Effector memory CD8-positive, alpha-beta T cell (primary cell): ENCODE measurements at regions not wholly inside any gene's neighbourhood (a gene's known extent, or its start where the extent isn't known, plus 50 kb on each side); places are given as distances from the start of the nearest gene placed in this dataset.
A peak's percentile ranks its signal among the peaks of the same experiment; 100 is the strongest.

Source experiments
- ATAC-seq: fragments of 150-1000 bp; cut with Tn5 transposase; replicated peaks from 2 replicates; pipeline ENCODE4 v1.10.0; 2021; ENCODE audit warnings: mild to moderate bottlenecking, moderate library complexity
- DNase-seq, 3 experiments: peaks; one replicate each; pipeline ENCODE4 v3.0.0; 2021
- H3K27ac Mint-ChIP-seq, 2 donors: one replicate each; pipeline ENCODE4 v1.8.0; 2022; ENCODE audit warnings: mild to moderate bottlenecking in 2 of 2, mixed read lengths in 2 of 2, moderate library complexity in 2 of 2
- H3K27me3 Mint-ChIP-seq, 2 donors: one replicate each; pipeline ENCODE4 v1.8.0; 2022; ENCODE audit warnings: mixed read lengths in 2 of 2
- H3K36me3 Mint-ChIP-seq: one replicate; pipeline ENCODE4 v1.8.0; 2022; ENCODE audit warnings: mild to moderate bottlenecking, moderate library complexity, mixed read lengths; ENCODE audit not compliant: insufficient read depth
- H3K4me1 Mint-ChIP-seq, 2 donors: one replicate each; pipeline ENCODE4 v1.8.0; 2022; ENCODE audit warnings: low read depth in 2 of 2, mixed read lengths in 2 of 2
- H3K4me3 Mint-ChIP-seq, 2 donors: one replicate each; pipeline ENCODE4 v1.8.0; 2022; ENCODE audit warnings: mild to moderate bottlenecking in 2 of 2, mixed read lengths in 2 of 2, moderate library complexity in 2 of 2
- H3K9me3 Mint-ChIP-seq, 2 donors: one replicate each; pipeline ENCODE4 v1.8.0; 2022; ENCODE audit warnings: mixed read lengths in 2 of 2

- peaks cover 47 to 83% of the 10 kb centered on the region in 2 donors for H3K27me3 Mint-ChIP-seq
- no peaks in the 10 kb centered on the region for H3K9me3 Mint-ChIP-seq
- no peaks in the 10 kb centered on the region for H3K36me3 Mint-ChIP-seq
- DNase-seq (no peak), ATAC-seq (no peak)
- no peak overlapping the region for H3K4me3 Mint-ChIP-seq
- H3K27ac Mint-ChIP-seq: no peak overlapping the region
- H3K4me1 Mint-ChIP-seq: peaks cover 0 to 1% of the 10 kb centered on the region in 2 donors
These were observed 249.3 kb upstream of the AGAP1 start for GRCh38 chr2:235244255-235245220.

GRCh38 chr2:235247001-235247400 lies 246.8 kb upstream of the AGAP1 start:
- DNase-seq (no peak), ATAC-seq (no peak)
- H3K27me3 Mint-ChIP-seq: peaks cover 39 to 65% of the 10 kb centered on the region in 2 donors
- no peaks in the 10 kb centered on the region for H3K9me3 Mint-ChIP-seq
- no peak overlapping the region for H3K4me3 Mint-ChIP-seq
- H3K36me3 Mint-ChIP-seq: no peaks in the 10 kb centered on the region
- no peak overlapping the region for H3K27ac Mint-ChIP-seq
- peaks cover 0 to 1% of the 10 kb centered on the region in 2 donors for H3K4me1 Mint-ChIP-seq

GRCh38 chr2:235255693-235256092 lies 238.2 kb upstream of the AGAP1 start:
- Mint-ChIP-seq H3K4me1 (no peaks in the 10 kb centered on the region), H3K36me3 (peaks cover 2% of the 10 kb centered on the region), H3K9me3 (no peaks in the 10 kb centered on the region), H3K27ac (no peak overlapping the region), H3K27me3 (peaks cover 37 to 51% of the 10 kb centered on the region in 2 donors), H3K4me3 (no peak overlapping the region)
- no peak for DNase-seq
- ATAC-seq: no peak

GRCh38 chr2:235257590-235257989 lies 236.3 kb upstream of the AGAP1 start:
- ATAC-seq: no peak
- DNase-seq: no peak
- H3K27ac Mint-ChIP-seq: no peak overlapping the region
- H3K4me3 Mint-ChIP-seq: no peak overlapping the region
- H3K9me3 Mint-ChIP-seq: no peaks in the 10 kb centered on the region
- H3K36me3 Mint-ChIP-seq: peaks cover 2% of the 10 kb centered on the region
- no peaks in the 10 kb centered on the region for H3K4me1 Mint-ChIP-seq
- H3K27me3 Mint-ChIP-seq: peaks cover 46 to 59% of the 10 kb centered on the region in 2 donors

GRCh38 chr2:235262750-235263149 lies 231.1 kb upstream of the AGAP1 start:
- Mint-ChIP-seq H3K4me1 (no peaks in the 10 kb centered on the region), H3K36me3 (peaks cover 4% of the 10 kb centered on the region), H3K27me3 (peaks cover 51 to 73% of the 10 kb centered on the region in 2 donors), H3K4me3 (no peak overlapping the region), H3K27ac (no peak overlapping the region), H3K9me3 (peaks cover 0 to 4% of the 10 kb centered on the region in 2 donors)
- ATAC-seq: no peak
- DNase-seq: no peak

- peaks cover 51 to 73% of the 10 kb centered on the region in 2 donors for H3K27me3 Mint-ChIP-seq
- peaks cover 4% of the 10 kb centered on the region for H3K36me3 Mint-ChIP-seq
- no peak overlapping the region for H3K27ac Mint-ChIP-seq
- no peak for ATAC-seq
- H3K4me3 Mint-ChIP-seq: no peak overlapping the region
- DNase-seq: no peak
- H3K9me3 Mint-ChIP-seq: peaks cover 0 to 4% of the 10 kb centered on the region in 2 donors
- H3K4me1 Mint-ChIP-seq: peaks cover 0 to 3% of the 10 kb centered on the region in 2 donors
These were observed 230.4 kb upstream of the AGAP1 start for GRCh38 chr2:235263205-235264120.

GRCh38 chr2:235264121-235264493 lies 229.7 kb upstream of the AGAP1 start:
- ATAC-seq (no peak), DNase-seq (no peak)
- Mint-ChIP-seq H3K27ac (no peak overlapping the region), H3K27me3 (peaks cover 54 to 73% of the 10 kb centered on the region in 2 donors), H3K36me3 (peaks cover 4% of the 10 kb centered on the region), H3K4me3 (no peak overlapping the region), H3K9me3 (peaks cover 0 to 4% of the 10 kb centered on the region in 2 donors), H3K4me1 (peaks cover 0 to 5% of the 10 kb centered on the region in 2 donors)

GRCh38 chr2:235264512-235264911 lies 229.3 kb upstream of the AGAP1 start:
- H3K27me3 Mint-ChIP-seq: peaks cover 58 to 73% of the 10 kb centered on the region in 2 donors
- H3K36me3 Mint-ChIP-seq: peaks cover 4% of the 10 kb centered on the region
- ATAC-seq (no peak), DNase-seq (no peak)
- H3K4me1 Mint-ChIP-seq: peaks cover 0 to 5% of the 10 kb centered on the region in 2 donors
- no peak overlapping the region for H3K27ac Mint-ChIP-seq
- no peak overlapping the region for H3K4me3 Mint-ChIP-seq
- peaks cover 0 to 4% of the 10 kb centered on the region in 2 donors for H3K9me3 Mint-ChIP-seq

GRCh38 chr2:235265348-235265965 lies 228.4 kb upstream of the AGAP1 start:
- Mint-ChIP-seq H3K4me3 (no peak overlapping the region), H3K27ac (no peak overlapping the region), H3K36me3 (peaks cover 4% of the 10 kb centered on the region), H3K9me3 (peaks cover 0 to 4% of the 10 kb centered on the region in 2 donors), H3K4me1 (peaks cover 4 to 5% of the 10 kb centered on the region in 2 donors), H3K27me3 (peaks cover 68 to 77% of the 10 kb centered on the region in 2 donors)
- no peak for DNase-seq
- ATAC-seq: no peak

- no peak overlapping the region for H3K27ac Mint-ChIP-seq
- H3K4me3 Mint-ChIP-seq: no peak overlapping the region
- ATAC-seq (no peak), DNase-seq (no peak)
- H3K27me3 Mint-ChIP-seq: peaks cover 68 to 80% of the 10 kb centered on the region in 2 donors
- H3K36me3 Mint-ChIP-seq: peaks cover 4% of the 10 kb centered on the region
- H3K9me3 Mint-ChIP-seq: peaks cover 0 to 4% of the 10 kb centered on the region in 2 donors
- H3K4me1 Mint-ChIP-seq: peaks cover 8 to 13% of the 10 kb centered on the region in 2 donors
These were observed 226.6 kb upstream of the AGAP1 start for GRCh38 chr2:235267251-235267650.

- H3K27ac Mint-ChIP-seq: no peak overlapping the region
- peaks cover 59 to 71% of the 10 kb centered on the region in 2 donors for H3K27me3 Mint-ChIP-seq
- ATAC-seq (no peak), DNase-seq (no peak)
- H3K4me1 Mint-ChIP-seq: peaks cover 8 to 13% of the 10 kb centered on the region in 2 donors
- peaks cover 4% of the 10 kb centered on the region for H3K36me3 Mint-ChIP-seq
- no peak overlapping the region for H3K4me3 Mint-ChIP-seq
- peaks cover 0 to 4% of the 10 kb centered on the region in 2 donors for H3K9me3 Mint-ChIP-seq
These were observed 225.3 kb upstream of the AGAP1 start for GRCh38 chr2:235268535-235268934.

- H3K27me3 Mint-ChIP-seq: peaks cover 63 to 77% of the 10 kb centered on the region in 2 donors
- H3K36me3 Mint-ChIP-seq: no peaks in the 10 kb centered on the region
- H3K9me3 Mint-ChIP-seq: peaks cover 0 to 4% of the 10 kb centered on the region in 2 donors
- ATAC-seq (no peak), DNase-seq (no peak)
- no peak overlapping the region for H3K27ac Mint-ChIP-seq
- no peak overlapping the region for H3K4me3 Mint-ChIP-seq
- H3K4me1 Mint-ChIP-seq: peaks cover 8 to 13% of the 10 kb centered on the region in 2 donors
These were observed 223.6 kb upstream of the AGAP1 start for GRCh38 chr2:235270291-235270690.

GRCh38 chr2:235270956-235271355 lies 222.9 kb upstream of the AGAP1 start:
- ATAC-seq (peak; percentile 88), DNase-seq (peak; percentile 7 to 23 (median 21))
- Mint-ChIP-seq H3K36me3 (no peaks in the 10 kb centered on the region), H3K27ac (no peak overlapping the region), H3K4me1 (peaks cover 8 to 13% of the 10 kb centered on the region in 2 donors), H3K4me3 (no peak overlapping the region), H3K27me3 (peaks cover 69 to 77% of the 10 kb centered on the region in 2 donors), H3K9me3 (peaks cover 0 to 4% of the 10 kb centered on the region in 2 donors)
